ENCODE measurements at regions not wholly inside any gene's neighbourhood (a gene's known extent, or its start where the extent isn't known, plus 50 kb on each side); places are given as distances from the start of the nearest gene placed in this dataset.

- TF ChIP-seq JUND (IDR thresholded peaks at IDR 0.05): no peak
- TF ChIP-seq, protein P1, sequence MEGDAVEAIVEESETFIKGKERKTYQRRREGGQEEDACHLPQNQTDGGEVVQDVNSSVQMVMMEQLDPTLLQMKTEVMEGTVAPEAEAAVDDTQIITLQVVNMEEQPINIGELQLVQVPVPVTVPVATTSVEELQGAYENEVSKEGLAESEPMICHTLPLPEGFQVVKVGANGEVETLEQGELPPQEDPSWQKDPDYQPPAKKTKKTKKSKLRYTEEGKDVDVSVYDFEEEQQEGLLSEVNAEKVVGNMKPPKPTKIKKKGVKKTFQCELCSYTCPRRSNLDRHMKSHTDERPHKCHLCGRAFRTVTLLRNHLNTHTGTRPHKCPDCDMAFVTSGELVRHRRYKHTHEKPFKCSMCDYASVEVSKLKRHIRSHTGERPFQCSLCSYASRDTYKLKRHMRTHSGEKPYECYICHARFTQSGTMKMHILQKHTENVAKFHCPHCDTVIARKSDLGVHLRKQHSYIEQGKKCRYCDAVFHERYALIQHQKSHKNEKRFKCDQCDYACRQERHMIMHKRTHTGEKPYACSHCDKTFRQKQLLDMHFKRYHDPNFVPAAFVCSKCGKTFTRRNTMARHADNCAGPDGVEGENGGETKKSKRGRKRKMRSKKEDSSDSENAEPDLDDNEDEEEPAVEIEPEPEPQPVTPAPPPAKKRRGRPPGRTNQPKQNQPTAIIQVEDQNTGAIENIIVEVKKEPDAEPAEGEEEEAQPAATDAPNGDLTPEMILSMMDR (IDR thresholded peaks at IDR 0.05; ENCODE audit: low read depth, low read length, missing input control): no peak
- TF ChIP-seq HNF4A (conservative IDR thresholded peaks at IDR 0.05): no peak
- no peak for TF ChIP-seq ATF3 (IDR thresholded peaks at IDR 0.05)
- no peak for TF ChIP-seq FOXA1 (IDR thresholded peaks at IDR 0.05)
- TF ChIP-seq, protein P2, sequence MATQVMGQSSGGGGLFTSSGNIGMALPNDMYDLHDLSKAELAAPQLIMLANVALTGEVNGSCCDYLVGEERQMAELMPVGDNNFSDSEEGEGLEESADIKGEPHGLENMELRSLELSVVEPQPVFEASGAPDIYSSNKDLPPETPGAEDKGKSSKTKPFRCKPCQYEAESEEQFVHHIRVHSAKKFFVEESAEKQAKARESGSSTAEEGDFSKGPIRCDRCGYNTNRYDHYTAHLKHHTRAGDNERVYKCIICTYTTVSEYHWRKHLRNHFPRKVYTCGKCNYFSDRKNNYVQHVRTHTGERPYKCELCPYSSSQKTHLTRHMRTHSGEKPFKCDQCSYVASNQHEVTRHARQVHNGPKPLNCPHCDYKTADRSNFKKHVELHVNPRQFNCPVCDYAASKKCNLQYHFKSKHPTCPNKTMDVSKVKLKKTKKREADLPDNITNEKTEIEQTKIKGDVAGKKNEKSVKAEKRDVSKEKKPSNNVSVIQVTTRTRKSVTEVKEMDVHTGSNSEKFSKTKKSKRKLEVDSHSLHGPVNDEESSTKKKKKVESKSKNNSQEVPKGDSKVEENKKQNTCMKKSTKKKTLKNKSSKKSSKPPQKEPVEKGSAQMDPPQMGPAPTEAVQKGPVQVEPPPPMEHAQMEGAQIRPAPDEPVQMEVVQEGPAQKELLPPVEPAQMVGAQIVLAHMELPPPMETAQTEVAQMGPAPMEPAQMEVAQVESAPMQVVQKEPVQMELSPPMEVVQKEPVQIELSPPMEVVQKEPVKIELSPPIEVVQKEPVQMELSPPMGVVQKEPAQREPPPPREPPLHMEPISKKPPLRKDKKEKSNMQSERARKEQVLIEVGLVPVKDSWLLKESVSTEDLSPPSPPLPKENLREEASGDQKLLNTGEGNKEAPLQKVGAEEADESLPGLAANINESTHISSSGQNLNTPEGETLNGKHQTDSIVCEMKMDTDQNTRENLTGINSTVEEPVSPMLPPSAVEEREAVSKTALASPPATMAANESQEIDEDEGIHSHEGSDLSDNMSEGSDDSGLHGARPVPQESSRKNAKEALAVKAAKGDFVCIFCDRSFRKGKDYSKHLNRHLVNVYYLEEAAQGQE (IDR thresholded peaks at IDR 0.05): no peak
- TF ChIP-seq RAD21 (IDR thresholded peaks at IDR 0.05): no peak
- no peak for TF ChIP-seq YY1 (IDR thresholded peaks at IDR 0.05)
- TF ChIP-seq TAF1 (conservative IDR thresholded peaks at IDR 0.05): no peak
- no peak for TF ChIP-seq SP1 (IDR thresholded peaks at IDR 0.05)
- TF ChIP-seq EGR1 (IDR thresholded peaks at IDR 0.05; ENCODE audit: low read depth in 2 of 2): no peak
- TF ChIP-seq, protein P3, sequence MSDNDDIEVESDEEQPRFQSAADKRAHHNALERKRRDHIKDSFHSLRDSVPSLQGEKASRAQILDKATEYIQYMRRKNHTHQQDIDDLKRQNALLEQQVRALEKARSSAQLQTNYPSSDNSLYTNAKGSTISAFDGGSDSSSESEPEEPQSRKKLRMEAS (IDR thresholded peaks at IDR 0.05): no peak
- TF ChIP-seq GABPA (IDR thresholded peaks at IDR 0.05 in 1 of 2, conservative IDR thresholded peaks at IDR 0.05 in 1 of 2): no peak
- no peak for TF ChIP-seq ZBTB33 (IDR thresholded peaks at IDR 0.05)
Observed at GRCh38 chr9:126114409-126114760, 212.2 kb upstream of the MVB12B start.
